ENCODE measurements at regions not wholly inside any gene's neighbourhood (a gene's known extent, or its start where the extent isn't known, plus 50 kb on each side); places are given as distances from the start of the nearest gene placed in this dataset.
"Not testable (repeated sequence)": the region's sequence is repeated elsewhere in the genome, so short reads cannot be mapped to it uniquely, and the experiment has no call there.

- no peak for DNase-seq
Measured at GRCh38 chr14:82878951-82879350, 1345.3 kb upstream of the SEL1L start.

DNA sequence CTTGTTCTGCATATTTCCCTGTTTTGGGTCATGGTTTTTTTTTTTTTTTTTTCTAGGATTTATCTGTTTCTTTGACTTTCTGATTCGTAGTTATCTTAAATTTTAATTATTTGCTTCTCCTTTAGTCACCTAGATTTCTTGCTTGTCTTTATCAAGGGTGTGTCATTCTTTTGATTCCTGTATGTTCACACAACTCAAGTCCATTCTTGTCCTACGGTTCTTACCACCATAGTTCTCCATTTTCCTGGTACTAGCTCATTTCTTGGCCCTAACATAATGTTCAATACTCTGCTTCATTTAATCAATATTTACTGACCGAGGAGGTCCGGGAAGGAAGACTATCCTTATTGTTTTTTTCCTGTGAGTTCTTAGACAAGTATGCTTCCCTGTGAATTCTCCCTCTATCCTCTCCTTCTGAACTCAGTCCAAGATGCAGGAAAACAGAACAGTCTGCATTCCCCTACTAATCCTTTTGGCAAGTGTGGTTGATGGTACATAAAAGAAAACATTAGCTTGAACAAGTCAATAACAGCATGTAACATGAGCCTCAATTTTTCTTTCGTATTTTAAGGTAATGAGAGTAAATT lies 1346.4 kb upstream of the SEL1L start:
- no peak for DNase-seq

GRCh38 chr14:82886670-82887069 lies 1353.0 kb upstream of the SEL1L start:
- DNase-seq: no peak

- no peak for DNase-seq
Measured at GRCh38 chr14:82889701-82890100, 1356.0 kb upstream of the SEL1L start.

GRCh38 chr14:82896476-82896875 lies 1362.8 kb upstream of the SEL1L start:
- no peak for DNase-seq

GRCh38 chr14:82897469-82898308 lies 1364.0 kb upstream of the SEL1L start:
- DNase-seq: no peak

- no peak for DNase-seq
Measured at GRCh38 chr14:82905762-82906161, 1372.1 kb upstream of the SEL1L start.

GRCh38 chr14:82911930-82912329 lies 1378.3 kb upstream of the SEL1L start:
- DNase-seq: no peak

DNA sequence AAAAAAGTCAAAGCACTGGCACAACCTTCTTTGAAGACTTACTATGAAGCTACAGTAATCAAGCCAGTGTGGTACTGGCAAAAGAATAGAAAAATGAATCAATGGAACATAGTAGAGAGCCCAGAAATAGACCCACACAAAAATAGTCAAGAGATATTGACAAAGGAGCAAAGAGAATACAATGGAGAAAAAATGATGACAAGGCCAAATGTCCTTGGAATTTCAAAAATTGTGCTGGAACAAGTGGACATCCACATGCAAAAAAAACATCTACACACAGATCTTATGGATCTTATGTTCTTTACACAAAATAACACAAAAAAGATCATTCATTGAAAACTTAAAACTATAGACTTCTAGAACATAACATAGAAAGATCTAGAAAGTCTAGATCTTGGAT lies 1379.7 kb upstream of the SEL1L start:
- no peak for DNase-seq

DNA sequence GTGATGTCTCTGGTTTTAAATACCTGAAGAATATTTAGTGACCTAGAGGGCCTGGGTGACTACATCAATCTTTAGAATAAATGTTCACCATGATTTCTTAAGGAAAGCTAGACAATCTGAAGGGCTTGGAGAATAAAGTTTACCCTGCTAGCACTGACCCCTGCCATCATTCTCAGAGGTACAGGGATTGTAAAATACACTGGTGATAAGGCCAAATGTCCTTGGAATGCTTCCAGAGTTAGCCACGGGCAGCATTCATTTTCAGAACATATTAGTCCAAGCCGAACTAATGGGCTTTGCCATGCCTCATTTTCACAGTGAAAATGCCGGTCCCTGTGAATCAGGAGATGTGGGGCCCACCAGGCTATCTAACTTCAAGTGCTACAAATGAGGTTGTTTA lies 1381.7 kb upstream of the SEL1L start:
- DNase-seq: no peak

GRCh38 chr14:82935691-82936090 lies 1402.0 kb upstream of the SEL1L start:
- no peak for DNase-seq

- no peak for DNase-seq
Measured at GRCh38 chr14:82951171-82951570, 1417.5 kb upstream of the SEL1L start.

GRCh38 chr14:82963756-82964155 lies 1430.1 kb upstream of the SEL1L start:
- DNase-seq: no peak

GRCh38 chr14:82987502-82988124 lies 1454.0 kb upstream of the SEL1L start:
- no peak for DNase-seq

DNA sequence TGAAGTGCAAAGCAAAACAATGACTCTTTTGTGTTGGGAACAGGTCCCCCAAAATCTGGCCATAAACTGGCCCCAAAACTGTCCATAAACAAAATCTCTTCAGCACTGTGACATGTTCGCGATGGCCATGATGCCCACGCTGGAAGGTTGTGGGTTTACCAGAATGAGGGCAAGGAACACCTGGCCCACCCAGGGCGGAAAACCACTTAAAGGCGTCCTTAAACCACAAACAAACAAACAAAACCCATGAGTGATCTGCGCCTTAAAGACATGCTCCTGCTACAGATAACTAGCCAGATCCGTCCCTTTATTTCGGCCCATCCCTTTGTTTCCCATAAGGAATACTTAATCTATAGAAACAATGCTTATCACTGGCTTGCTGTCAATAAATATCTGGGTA lies 1460.9 kb upstream of the SEL1L start:
- DNase-seq: not testable (repeated sequence)

DNA sequence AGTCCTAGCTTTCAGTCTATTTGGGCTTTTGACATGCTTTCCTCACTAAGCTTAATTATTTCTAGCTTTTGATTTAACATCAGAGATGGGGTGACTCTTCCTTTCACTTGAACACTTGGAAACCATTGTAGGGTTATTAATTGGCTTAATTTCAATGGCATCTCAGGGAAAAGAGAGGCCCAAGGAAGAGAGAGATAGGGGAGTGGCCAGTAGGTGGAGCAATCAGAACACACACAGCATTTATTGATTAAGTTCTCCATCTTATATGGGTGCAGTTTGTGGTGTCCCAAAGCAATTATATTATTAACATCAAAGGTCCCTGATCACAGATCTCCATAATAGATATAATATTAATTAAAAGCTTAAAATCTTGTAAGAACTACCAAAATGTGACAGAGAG lies 1466.1 kb upstream of the SEL1L start:
- DNase-seq: no peak

DNA sequence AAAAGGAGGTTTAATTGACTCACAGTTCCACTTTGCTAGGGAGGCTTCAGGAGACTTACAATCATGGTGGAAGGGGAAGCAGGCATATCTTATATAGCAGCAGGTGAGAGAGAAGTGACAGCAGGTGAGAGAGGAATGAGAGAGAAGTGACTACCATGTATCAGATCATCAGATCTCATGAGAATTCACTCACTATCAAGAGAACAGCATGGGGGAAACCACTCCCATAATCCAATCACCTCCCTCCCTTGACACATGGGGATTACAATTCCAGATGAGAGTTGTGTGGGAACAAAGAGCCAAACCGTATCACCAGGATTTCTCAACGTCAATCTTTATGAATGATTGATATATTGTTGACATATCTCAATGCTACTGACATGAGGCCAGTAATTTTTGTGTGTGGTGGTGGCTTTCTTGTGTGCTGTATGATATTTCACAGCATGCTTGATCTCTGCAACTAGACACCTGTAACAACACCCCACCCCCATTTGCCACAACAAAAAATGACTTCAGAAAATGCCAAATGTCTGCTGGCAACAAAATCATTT lies 1470.9 kb upstream of the SEL1L start:
- no peak for DNase-seq

- DNase-seq: no peak
Measured at GRCh38 chr14:83006121-83006670, 1472.5 kb upstream of the SEL1L start.

- DNase-seq: not testable (repeated sequence)
Measured at GRCh38 chr14:83007052-83007451, 1473.4 kb upstream of the SEL1L start.

DNA sequence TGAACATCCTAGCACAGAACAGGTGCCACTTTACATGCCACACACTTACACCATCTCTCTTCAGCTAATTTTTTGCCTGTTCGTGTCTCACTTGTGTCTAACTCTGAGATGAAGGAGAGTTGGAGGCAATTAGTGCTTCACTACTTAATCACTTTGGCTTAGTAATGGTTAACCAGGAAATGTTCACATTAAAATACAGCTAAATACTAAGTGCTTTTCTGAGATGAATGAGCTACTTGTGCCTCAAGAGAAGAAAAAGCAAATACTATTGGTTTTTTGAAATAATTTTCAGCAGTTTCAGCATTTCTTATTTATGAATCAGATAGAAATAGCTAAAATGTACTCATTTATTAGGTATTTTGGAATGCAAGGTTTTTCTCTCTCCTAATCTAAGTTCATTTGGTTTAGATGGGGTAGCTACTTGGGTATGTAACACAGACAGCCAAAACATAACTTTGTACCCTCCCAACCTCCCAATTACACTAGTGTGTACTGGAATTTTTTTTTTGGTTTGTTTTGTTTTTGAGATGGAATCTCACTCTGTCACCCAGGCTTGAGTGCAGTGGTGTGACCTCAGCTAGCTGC lies 1474.1 kb upstream of the SEL1L start:
- no peak for DNase-seq

DNA sequence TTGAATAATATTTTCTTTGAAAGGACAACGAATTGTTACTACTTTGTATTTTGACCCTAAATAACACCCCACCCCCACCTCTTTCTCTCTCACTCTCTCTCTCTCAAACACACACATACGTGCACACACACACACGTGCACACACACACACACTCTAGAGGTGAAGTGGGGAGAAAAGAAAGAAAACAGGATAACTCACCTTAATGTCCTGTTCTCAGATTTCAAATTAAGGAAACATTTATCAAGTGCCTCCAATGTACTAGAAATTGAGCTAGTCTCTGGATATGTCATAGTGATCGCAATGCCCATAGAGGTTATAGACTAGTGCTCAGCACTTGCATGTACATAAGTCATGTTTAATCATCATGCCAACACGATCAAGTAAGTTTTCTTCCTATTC lies 1483.6 kb upstream of the SEL1L start:
- no peak for DNase-seq

DNA sequence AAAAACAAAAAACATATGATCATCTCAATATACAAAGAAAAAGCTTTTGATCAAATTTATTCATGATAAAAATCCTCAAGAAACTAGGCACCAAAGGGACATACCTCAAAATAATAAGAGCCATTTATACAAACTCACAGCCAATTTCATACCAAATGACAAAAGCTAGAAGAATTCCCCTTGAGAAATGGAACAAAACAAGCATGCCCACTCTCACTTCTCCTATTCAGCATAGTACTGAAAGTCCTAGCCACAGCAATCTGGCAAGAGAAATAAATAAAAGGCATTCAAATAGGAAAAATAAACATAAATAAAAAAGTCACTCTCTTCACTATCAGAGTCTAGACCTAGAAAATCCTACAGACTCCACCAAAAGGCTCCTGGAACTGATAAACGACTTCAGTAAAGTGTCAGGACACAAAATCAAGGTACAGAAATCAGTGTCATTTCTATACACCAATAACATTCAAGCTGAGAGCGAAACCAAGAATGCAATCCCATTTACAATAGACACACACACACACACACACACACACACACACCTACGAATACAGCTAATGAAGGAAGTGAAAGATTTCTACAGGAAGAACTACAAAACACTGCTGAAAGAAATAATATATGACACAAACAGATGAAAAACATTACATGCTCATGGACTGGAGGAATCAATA lies 1486.2 kb upstream of the SEL1L start:
- no peak for DNase-seq

DNA sequence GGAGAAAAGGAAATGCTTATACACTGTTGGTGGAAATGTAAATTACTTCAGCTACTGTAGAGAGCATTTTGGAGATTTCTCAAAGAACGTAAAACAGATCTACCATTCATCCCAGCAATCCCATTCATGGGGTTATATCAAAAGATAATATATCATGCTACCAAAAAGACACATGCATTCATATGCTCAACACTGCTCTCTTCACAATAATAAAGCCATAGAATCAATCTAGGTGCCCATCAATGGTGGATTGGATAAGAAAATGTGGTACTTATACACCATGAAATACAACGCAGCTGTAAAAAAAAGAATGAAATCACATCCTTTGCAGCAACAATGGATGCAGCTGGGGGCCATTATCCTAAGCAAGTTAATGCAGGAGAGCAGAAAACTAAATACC lies 1487.7 kb upstream of the SEL1L start:
- DNase-seq: no peak
